HEK293T (cell line): ENCODE measurements at regions not wholly inside any gene's neighbourhood (a gene's known extent, or its start where the extent isn't known, plus 50 kb on each side); places are given as distances from the start of the nearest gene placed in this dataset.
"Not testable (repeated sequence)": the region's sequence is repeated elsewhere in the genome, so short reads cannot be mapped to it uniquely, and the experiment has no call there.

ENCODE experiments used
- CTCF ChIA-PET: fragments of 350-600 bp; formaldehyde crosslinking; extraction: SDS; loops from one replicate; lab custom pipeline; 2021; ENCODE audit warnings: antibody characterized with exemption, inconsistent platforms; lab: Yijun Ruan, JAX
- POLR2A ChIA-PET: fragments of 350-600 bp; formaldehyde crosslinking; extraction: SDS; loops from one replicate; lab custom pipeline; 2020; ENCODE audit warnings: antibody characterized with exemption, inconsistent platforms; lab: Yijun Ruan, JAX
- DNase-seq: peaks from one replicate; pipeline ENCODE4 v3.0.0; 2012; ENCODE audit warnings: mixed read lengths; ENCODE audit errors: extremely low spot score
- ARNT ChIP-seq: fragments of 450-650 bp; IDR thresholded peaks from 2 replicates; pipeline ENCODE4 v1.6.1; 2017; ENCODE audit warnings: mild to moderate bottlenecking
- BHLHE40 ChIP-seq: fragments of 450-650 bp; IDR thresholded peaks from 2 replicates; pipeline ENCODE4 v1.6.1; 2016; ENCODE audit warnings: mild to moderate bottlenecking, moderate library complexity, borderline replicate concordance
- CTBP1 ChIP-seq: fragments of 450-650 bp; IDR thresholded peaks from 2 replicates; pipeline ENCODE4 v1.6.1; 2016; ENCODE audit warnings: borderline replicate concordance
- ELF4 ChIP-seq: fragments of 450-650 bp; IDR thresholded peaks from 2 replicates; pipeline ENCODE4 v1.6.1; 2017; ENCODE audit warnings: antibody characterized with exemption
- FOXA1 ChIP-seq: fragments of 450-650 bp; IDR thresholded peaks from 2 replicates; pipeline ENCODE4 v1.6.1; 2016; ENCODE audit warnings: mild to moderate bottlenecking
- FOXK2 ChIP-seq: fragments of 450-650 bp; IDR thresholded peaks from 2 replicates; pipeline ENCODE4 v1.6.1; 2016; ENCODE audit warnings: mild to moderate bottlenecking
- FOXM1 ChIP-seq: fragments of 450-650 bp; IDR thresholded peaks from 2 replicates; pipeline ENCODE4 v1.6.1; 2017; ENCODE audit warnings: mild to moderate bottlenecking, borderline replicate concordance
- HDGF ChIP-seq: fragments of 450-650 bp; IDR thresholded peaks from 2 replicates; pipeline ENCODE4 v1.6.1; 2017; ENCODE audit warnings: antibody characterized with exemption, borderline replicate concordance
- L3MBTL2 ChIP-seq: fragments of 450-650 bp; conservative IDR thresholded peaks from 2 replicates; pipeline ENCODE4 v1.6.1; 2016; ENCODE audit warnings: mild to moderate bottlenecking
- LEF1 ChIP-seq: fragments of 450-650 bp; IDR thresholded peaks from 2 replicates; pipeline ENCODE4 v1.6.1; 2017; ENCODE audit warnings: mild to moderate bottlenecking, borderline replicate concordance
- NFRKB ChIP-seq: fragments of 450-650 bp; IDR thresholded peaks from 2 replicates; pipeline ENCODE4 v1.6.1; 2016; ENCODE audit warnings: mild to moderate bottlenecking, moderate library complexity
- PKNOX1 ChIP-seq: fragments of 450-650 bp; IDR thresholded peaks from 2 replicates; pipeline ENCODE4 v1.6.1; 2016
- SP1 ChIP-seq: fragments of 450-650 bp; IDR thresholded peaks from 2 replicates; pipeline ENCODE4 v1.6.1; 2017
- SUZ12 ChIP-seq: fragments of 450-650 bp; IDR thresholded peaks from 2 replicates; pipeline ENCODE4 v1.6.1; 2016; ENCODE audit warnings: mild to moderate bottlenecking
- TARDBP ChIP-seq: fragments of 450-650 bp; IDR thresholded peaks from 2 replicates; pipeline ENCODE4 v1.6.1; 2016
- ZNF384 ChIP-seq: fragments of 450-650 bp; IDR thresholded peaks from 2 replicates; pipeline ENCODE4 v1.6.1; 2016

- ChIA-PET CTCF (no interaction called here), POLR2A (no interaction called here)
- DNase-seq, result no peak
- TF ChIP-seq FOXM1 (no peak), ZNF384 (no peak), TARDBP (no peak), ARNT (no peak), SP1 (no peak), CTBP1 (no peak), LEF1 (no peak), ELF4 (no peak), FOXK2 (no peak), L3MBTL2 (no peak), SUZ12 (no peak), PKNOX1 (no peak), FOXA1 (no peak), HDGF (no peak), NFRKB (no peak), BHLHE40 (no peak)
Observed at GRCh38 chr11:121904148-121904547, 211.9 kb downstream of the BLID start.

GRCh38 chr11:121901886-121902285 lies 214.1 kb downstream of the BLID start:
- no peak for DNase-seq
- no peak for TF ChIP-seq ZNF384
- no peak for TF ChIP-seq PKNOX1
- no peak for TF ChIP-seq L3MBTL2
- ChIA-PET POLR2A (no interaction called here), CTCF (no interaction called here)

- POLR2A ChIA-PET, CTCF ChIA-PET, DNase-seq: not testable (repeated sequence)
Observed at GRCh38 chr11:121901417-121901816, 214.6 kb downstream of the BLID start.

- ChIA-PET POLR2A (no interaction called here), CTCF (no interaction called here)
- no peak for DNase-seq
- TF ChIP-seq TARDBP (no peak), ELF4 (no peak), ZNF384 (no peak), ARNT (no peak), CTBP1 (no peak), LEF1 (no peak), BHLHE40 (no peak), SP1 (no peak), FOXA1 (no peak)
Observed at GRCh38 chr11:121899520-121899919, 216.5 kb downstream of the BLID start.

- no peak for TF ChIP-seq L3MBTL2
- no peak for DNase-seq
- POLR2A ChIA-PET, result no interaction called here
- CTCF ChIA-PET, result no interaction called here
Observed at GRCh38 chr11:121898903-121899302, 217.1 kb downstream of the BLID start.

- ChIA-PET POLR2A (no interaction called here), CTCF (no interaction called here)
- TF ChIP-seq FOXM1 (no peak), TARDBP (no peak), SUZ12 (no peak), ELF4 (no peak), HDGF (no peak)
- DNase-seq, result no peak
Observed at GRCh38 chr11:121895919-121896318, 220.1 kb downstream of the BLID start.

GRCh38 chr11:121894581-121894980 lies 221.4 kb downstream of the BLID start:
- ChIA-PET POLR2A (no interaction called here), CTCF (no interaction called here)
- DNase-seq, result no peak

GRCh38 chr11:121892863-121893262 lies 223.2 kb downstream of the BLID start:
- DNase-seq, result no peak
- TF ChIP-seq LEF1 (no peak), NFRKB (no peak), SP1 (no peak), HDGF (no peak), CTBP1 (no peak), FOXM1 (no peak), L3MBTL2 (no peak), ARNT (no peak), TARDBP (no peak), FOXK2 (no peak), ZNF384 (no peak), BHLHE40 (no peak), ELF4 (no peak), FOXA1 (no peak)
- ChIA-PET CTCF (no interaction called here), POLR2A (no interaction called here)

More at GRCh38 chr11:121894581-121894980, 221.4 kb downstream of the BLID start:
- no peak for TF ChIP-seq ARNT
- no peak for TF ChIP-seq NFRKB
- TF ChIP-seq HDGF, result no peak
- TF ChIP-seq SP1, result no peak
- TF ChIP-seq FOXA1, result no peak
- TF ChIP-seq FOXM1, result no peak
- TF ChIP-seq L3MBTL2, result no peak
